Loucy (cell line): ENCODE measurements at regions not wholly inside any gene's neighbourhood (a gene's known extent, or its start where the extent isn't known, plus 50 kb on each side); places are given as distances from the start of the nearest gene placed in this dataset.

Experiments
- H2AFZ ChIP-seq: fragments of 200-600 bp; sonication (generic); 2 replicates; pipeline ENCODE4 v1.6.0; 2016; ENCODE audit warnings: antibody characterized with exemption, mild to moderate bottlenecking, low read length, moderate library complexity
- H3F3A ChIP-seq: fragments of 200-600 bp; 2 replicates; pipeline ENCODE4 v1.6.0; 2016; ENCODE audit warnings: antibody characterized with exemption, low read depth, mild to moderate bottlenecking
- H3K27me3 ChIP-seq: fragments of 200-600 bp; sonication (generic); 2 replicates; pipeline ENCODE4 v1.6.1; 2014; ENCODE audit warnings: low read length, mild to moderate bottlenecking; ENCODE audit not compliant: insufficient read depth, poor library complexity, severe bottlenecking
- H3K36me3 ChIP-seq: fragments of 200-600 bp; sonication (generic); 2 replicates; pipeline ENCODE4 v1.6.1; 2016; ENCODE audit warnings: low read length; ENCODE audit not compliant: insufficient read depth
- H3K4me1 ChIP-seq: fragments of 200-600 bp; sonication (generic); 2 replicates; pipeline ENCODE4 v1.5.1; 2014; ENCODE audit warnings: low read length, mild to moderate bottlenecking; ENCODE audit not compliant: insufficient read depth, poor library complexity, severe bottlenecking
- H3K4me2 ChIP-seq: fragments of 200-600 bp; sonication (generic); 2 replicates; pipeline ENCODE4 v1.6.0; 2014; ENCODE audit warnings: antibody characterized with exemption, low read length, low read depth, mild to moderate bottlenecking; ENCODE audit not compliant: poor library complexity, severe bottlenecking
- H3K4me3 ChIP-seq: fragments of 200-600 bp; sonication (generic); 2 replicates; pipeline ENCODE4 v1.5.1; 2014; ENCODE audit warnings: low read length, mild to moderate bottlenecking, mixed read lengths; ENCODE audit not compliant: poor library complexity, severe bottlenecking
- H3K79me2 ChIP-seq: fragments of 200-600 bp; sonication (generic); 2 replicates; pipeline ENCODE4 v1.6.1; 2014; ENCODE audit warnings: low read length; ENCODE audit not compliant: insufficient read depth
- H3K9ac ChIP-seq: fragments of 200-600 bp; sonication (generic); 2 replicates; pipeline ENCODE4 v1.6.0; 2014; ENCODE audit warnings: mild to moderate bottlenecking, low read depth, low read length, moderate library complexity; ENCODE audit not compliant: poor library complexity, severe bottlenecking
- H3K9me2 ChIP-seq: fragments of 200-600 bp; sonication (generic); replicated peaks from 2 replicates; pipeline ENCODE4 v1.6.1; 2016; ENCODE audit warnings: low read depth, low read length, mixed read lengths
- H3K9me3 ChIP-seq: fragments of 200-600 bp; sonication (generic); 2 replicates; pipeline ENCODE4 v1.6.1; 2014; ENCODE audit warnings: mild to moderate bottlenecking, antibody characterized with exemption, low read length, low read depth; ENCODE audit not compliant: insufficient read depth
- H4K20me1 ChIP-seq: fragments of 200-600 bp; sonication (generic); 2 replicates; pipeline ENCODE4 v1.6.0; 2014; ENCODE audit warnings: antibody characterized with exemption, low read length, mild to moderate bottlenecking; ENCODE audit not compliant: insufficient read depth, poor library complexity, severe bottlenecking
- EZH2phosphoT487 ChIP-seq: fragments of 200-600 bp; IDR thresholded peaks from 2 replicates; pipeline ENCODE4 v1.6.1; 2018; ENCODE audit warnings: antibody characterized with exemption, mild to moderate bottlenecking, moderate library complexity, borderline replicate concordance
- TF ChIP-seq, protein P1 (sequence below): fragments of 200-600 bp; sonication (generic); conservative IDR thresholded peaks from 2 replicates; pipeline ENCODE4 v1.5.1; 2014; ENCODE audit warnings: mild to moderate bottlenecking, antibody characterized with exemption, low read length

DNA sequence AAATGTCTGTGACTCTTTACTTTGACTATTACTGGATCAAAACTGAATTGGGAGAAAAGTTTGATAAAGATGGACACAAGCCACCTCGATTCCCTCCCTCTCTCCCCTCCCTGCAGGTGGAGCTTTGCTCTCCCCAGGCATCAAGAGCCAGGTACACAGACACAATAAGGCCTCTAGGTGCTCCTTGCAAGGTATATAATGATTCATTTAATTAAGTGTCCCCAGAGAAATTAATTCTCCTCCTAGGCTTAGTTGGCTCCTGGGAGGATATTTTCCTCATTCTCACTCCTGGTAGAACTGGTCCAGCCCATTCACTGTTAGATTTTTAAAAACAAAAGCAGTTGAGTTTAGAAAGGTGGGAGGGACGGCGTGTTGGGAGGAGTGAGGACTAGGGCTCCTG lies 352.4 kb upstream of the SMIM21 start:
- H3K9me3 ChIP-seq, result peaks cover 5% of the 10 kb centered on the region; the same call in 1 of the 2 replicates
- H3K79me2 ChIP-seq, result no peaks in the 10 kb centered on the region
- H3K9ac ChIP-seq, result no peak overlapping the region
- H3K4me3 ChIP-seq, result no peak overlapping the region
- no peak overlapping the region for H3K4me2 ChIP-seq
- TF ChIP-seq EZH2phosphoT487, result no peak
- TF ChIP-seq, protein P1, sequence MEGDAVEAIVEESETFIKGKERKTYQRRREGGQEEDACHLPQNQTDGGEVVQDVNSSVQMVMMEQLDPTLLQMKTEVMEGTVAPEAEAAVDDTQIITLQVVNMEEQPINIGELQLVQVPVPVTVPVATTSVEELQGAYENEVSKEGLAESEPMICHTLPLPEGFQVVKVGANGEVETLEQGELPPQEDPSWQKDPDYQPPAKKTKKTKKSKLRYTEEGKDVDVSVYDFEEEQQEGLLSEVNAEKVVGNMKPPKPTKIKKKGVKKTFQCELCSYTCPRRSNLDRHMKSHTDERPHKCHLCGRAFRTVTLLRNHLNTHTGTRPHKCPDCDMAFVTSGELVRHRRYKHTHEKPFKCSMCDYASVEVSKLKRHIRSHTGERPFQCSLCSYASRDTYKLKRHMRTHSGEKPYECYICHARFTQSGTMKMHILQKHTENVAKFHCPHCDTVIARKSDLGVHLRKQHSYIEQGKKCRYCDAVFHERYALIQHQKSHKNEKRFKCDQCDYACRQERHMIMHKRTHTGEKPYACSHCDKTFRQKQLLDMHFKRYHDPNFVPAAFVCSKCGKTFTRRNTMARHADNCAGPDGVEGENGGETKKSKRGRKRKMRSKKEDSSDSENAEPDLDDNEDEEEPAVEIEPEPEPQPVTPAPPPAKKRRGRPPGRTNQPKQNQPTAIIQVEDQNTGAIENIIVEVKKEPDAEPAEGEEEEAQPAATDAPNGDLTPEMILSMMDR, result no peak
- H2AFZ ChIP-seq, result no peak overlapping the region
- no peaks in the 10 kb centered on the region for H3K9me2 ChIP-seq
- H3K4me1 ChIP-seq, result no peaks in the 10 kb centered on the region
- H3F3A ChIP-seq, result no peaks in the 10 kb centered on the region
- H3K27me3 ChIP-seq, result no peaks in the 10 kb centered on the region
- H3K36me3 ChIP-seq, result no peaks in the 10 kb centered on the region
- no peaks in the 10 kb centered on the region for H4K20me1 ChIP-seq

DNA sequence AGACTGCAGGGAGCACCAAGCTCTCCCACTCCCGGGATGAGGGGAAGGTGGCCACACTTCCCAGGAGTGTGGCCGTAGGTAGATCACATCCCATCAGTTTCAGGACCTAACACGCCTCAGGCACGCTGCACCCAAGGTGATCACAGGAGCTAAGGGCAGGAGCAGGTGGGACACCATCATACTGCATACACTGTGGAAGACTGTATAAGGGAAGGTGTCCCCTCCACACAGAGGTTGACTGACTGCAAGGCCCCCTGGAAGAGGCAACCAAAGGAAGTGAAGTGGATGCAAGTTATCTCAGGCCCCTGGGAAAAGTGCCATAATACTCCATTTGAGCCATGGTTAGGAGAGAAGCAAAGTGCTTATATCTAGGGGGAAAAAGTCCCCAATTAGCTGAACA lies 351.9 kb upstream of the SMIM21 start:
- H3F3A ChIP-seq, result no peaks in the 10 kb centered on the region
- no peaks in the 10 kb centered on the region for H3K9me2 ChIP-seq
- no peaks in the 10 kb centered on the region for H4K20me1 ChIP-seq
- H3K27me3 ChIP-seq, result no peaks in the 10 kb centered on the region
- H3K4me3 ChIP-seq, result no peak overlapping the region
- H3K4me2 ChIP-seq, result no peak overlapping the region
- H3K36me3 ChIP-seq, result no peaks in the 10 kb centered on the region
- no peaks in the 10 kb centered on the region for H3K4me1 ChIP-seq
- H2AFZ ChIP-seq, result no peak overlapping the region
- no peak overlapping the region for H3K9ac ChIP-seq
- H3K79me2 ChIP-seq, result no peaks in the 10 kb centered on the region
- no peak for TF ChIP-seq EZH2phosphoT487
- TF ChIP-seq, protein P1, result no peak
- peaks cover 5% of the 10 kb centered on the region; the same call in 1 of the 2 replicates for H3K9me3 ChIP-seq

DNA sequence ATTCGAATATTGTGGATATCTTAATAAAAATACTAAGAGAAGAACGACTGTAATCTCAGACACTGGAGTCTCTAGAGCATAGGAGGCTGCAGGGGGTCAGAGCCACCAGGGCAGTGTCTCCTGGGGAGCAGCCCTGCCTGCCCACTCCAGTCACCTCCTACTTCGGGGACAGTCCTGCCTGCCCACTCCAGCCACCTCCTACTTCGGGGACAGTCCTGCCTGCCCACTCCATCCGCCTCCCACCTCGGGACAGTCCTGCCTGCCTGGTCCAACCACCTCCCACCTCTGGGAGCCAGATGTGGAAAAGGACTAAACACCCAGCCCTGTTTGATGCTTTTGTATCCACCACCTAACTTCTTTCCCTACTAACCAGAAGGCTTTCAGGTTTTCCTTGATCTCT lies 350.1 kb upstream of the SMIM21 start:
- no peaks in the 10 kb centered on the region for H3K4me1 ChIP-seq
- no peaks in the 10 kb centered on the region for H3K36me3 ChIP-seq
- no peaks in the 10 kb centered on the region for H3F3A ChIP-seq
- H3K9me3 ChIP-seq, result peaks cover 3% of the 10 kb centered on the region; the same call in 1 of the 2 replicates
- H2AFZ ChIP-seq, result no peak overlapping the region
- H3K9ac ChIP-seq, result no peak overlapping the region
- no peaks in the 10 kb centered on the region for H4K20me1 ChIP-seq
- no peak overlapping the region for H3K4me3 ChIP-seq
- no peaks in the 10 kb centered on the region for H3K27me3 ChIP-seq
- TF ChIP-seq EZH2phosphoT487, result no peak
- TF ChIP-seq, protein P1, result no peak
- H3K4me2 ChIP-seq, result no peak overlapping the region
- no peaks in the 10 kb centered on the region for H3K79me2 ChIP-seq
- no peaks in the 10 kb centered on the region for H3K9me2 ChIP-seq
